RWPE2 (cell line): ENCODE measurements at regions not wholly inside any gene's neighbourhood (a gene's known extent, or its start where the extent isn't known, plus 50 kb on each side); places are given as distances from the start of the nearest gene placed in this dataset.
"Not testable (repeated sequence)": the region's sequence is repeated elsewhere in the genome, so short reads cannot be mapped to it uniquely, and the experiment has no call there.

ENCODE experiments used
- ATAC-seq: fragments of 200-7000 bp; cut with Tn5 transposase; 3 replicates; pipeline ENCODE4 v1.9.1; 2021; ENCODE audit warnings: low read depth
- DNase-seq: peaks from one replicate; pipeline ENCODE4 v3.0.0-alpha.2; 2020; ENCODE audit warnings: low spot score
- H3K27ac ChIP-seq: fragments of 450-650 bp; 2 replicates; pipeline ENCODE4 v1.5.1; 2017; ENCODE audit warnings: mild to moderate bottlenecking; ENCODE audit not compliant: poor library complexity, severe bottlenecking
- H3K27me3 ChIP-seq: fragments of 250-450 bp; sonication (Bioruptor Pico); 2 replicates; pipeline ENCODE4 v1.5.1; 2021; ENCODE audit warnings: mild to moderate bottlenecking, moderate library complexity; ENCODE audit not compliant: insufficient read depth, poor library complexity, severe bottlenecking
- H3K36me3 ChIP-seq: fragments of 250-450 bp; sonication (Bioruptor Pico); 2 replicates; pipeline ENCODE4 v1.5.1; 2020; ENCODE audit warnings: low read depth, mild to moderate bottlenecking, moderate library complexity
- H3K4me1 ChIP-seq: fragments of 250-450 bp; sonication (Bioruptor Pico); 2 replicates; pipeline ENCODE4 v1.5.1; 2021; ENCODE audit warnings: mild to moderate bottlenecking, moderate library complexity; ENCODE audit not compliant: insufficient read depth, poor library complexity, severe bottlenecking
- H3K4me3 ChIP-seq: fragments of 250-450 bp; sonication (Bioruptor Pico); 2 replicates; pipeline ENCODE4 v1.5.1; 2021; ENCODE audit warnings: mild to moderate bottlenecking, moderate library complexity; ENCODE audit not compliant: severe bottlenecking
- H3K9me3 ChIP-seq: fragments of 250-450 bp; sonication (Bioruptor Pico); 2 replicates; pipeline ENCODE4 v1.5.1; 2021; ENCODE audit warnings: mild to moderate bottlenecking, moderate library complexity; ENCODE audit not compliant: severe bottlenecking
- TF ChIP-seq, protein P1 (sequence below): fragments of 450-650 bp; IDR thresholded peaks from one replicate; pipeline ENCODE4 v1.5.1; 2017; ENCODE audit warnings: mild to moderate bottlenecking, moderate library complexity; ENCODE audit not compliant: poor library complexity, severe bottlenecking

DNA sequence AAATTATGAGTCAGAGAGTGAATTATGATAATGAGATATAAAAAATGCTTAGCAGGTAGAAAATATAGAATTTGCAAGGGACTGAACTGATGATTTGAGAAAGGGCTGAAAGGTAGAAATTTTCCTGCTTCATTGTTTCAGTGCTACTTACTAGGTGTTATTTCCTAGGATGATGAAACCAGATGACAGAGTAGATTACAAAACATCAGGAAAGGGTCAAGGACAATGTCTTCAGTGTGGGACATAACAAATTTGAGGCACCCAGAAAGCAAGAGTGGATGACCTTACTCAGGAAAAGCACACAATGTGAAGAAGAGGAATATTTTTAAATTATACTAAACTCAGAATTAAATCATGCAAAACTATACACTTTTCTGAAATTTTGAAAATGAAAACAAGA, 102.1 kb downstream of the SHCBP1 start:
- DNase-seq (no peak), ATAC-seq (no peak)
- Histone ChIP-seq H3K9me3 (no peaks in the 10 kb centered on the region), H3K36me3 (no peaks in the 10 kb centered on the region), H3K4me3 (no peak overlapping the region), H3K4me1 (no peaks in the 10 kb centered on the region), H3K27ac (no peak overlapping the region), H3K27me3 (no peaks in the 10 kb centered on the region)
- TF ChIP-seq, protein P1, sequence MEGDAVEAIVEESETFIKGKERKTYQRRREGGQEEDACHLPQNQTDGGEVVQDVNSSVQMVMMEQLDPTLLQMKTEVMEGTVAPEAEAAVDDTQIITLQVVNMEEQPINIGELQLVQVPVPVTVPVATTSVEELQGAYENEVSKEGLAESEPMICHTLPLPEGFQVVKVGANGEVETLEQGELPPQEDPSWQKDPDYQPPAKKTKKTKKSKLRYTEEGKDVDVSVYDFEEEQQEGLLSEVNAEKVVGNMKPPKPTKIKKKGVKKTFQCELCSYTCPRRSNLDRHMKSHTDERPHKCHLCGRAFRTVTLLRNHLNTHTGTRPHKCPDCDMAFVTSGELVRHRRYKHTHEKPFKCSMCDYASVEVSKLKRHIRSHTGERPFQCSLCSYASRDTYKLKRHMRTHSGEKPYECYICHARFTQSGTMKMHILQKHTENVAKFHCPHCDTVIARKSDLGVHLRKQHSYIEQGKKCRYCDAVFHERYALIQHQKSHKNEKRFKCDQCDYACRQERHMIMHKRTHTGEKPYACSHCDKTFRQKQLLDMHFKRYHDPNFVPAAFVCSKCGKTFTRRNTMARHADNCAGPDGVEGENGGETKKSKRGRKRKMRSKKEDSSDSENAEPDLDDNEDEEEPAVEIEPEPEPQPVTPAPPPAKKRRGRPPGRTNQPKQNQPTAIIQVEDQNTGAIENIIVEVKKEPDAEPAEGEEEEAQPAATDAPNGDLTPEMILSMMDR = no peak

DNA sequence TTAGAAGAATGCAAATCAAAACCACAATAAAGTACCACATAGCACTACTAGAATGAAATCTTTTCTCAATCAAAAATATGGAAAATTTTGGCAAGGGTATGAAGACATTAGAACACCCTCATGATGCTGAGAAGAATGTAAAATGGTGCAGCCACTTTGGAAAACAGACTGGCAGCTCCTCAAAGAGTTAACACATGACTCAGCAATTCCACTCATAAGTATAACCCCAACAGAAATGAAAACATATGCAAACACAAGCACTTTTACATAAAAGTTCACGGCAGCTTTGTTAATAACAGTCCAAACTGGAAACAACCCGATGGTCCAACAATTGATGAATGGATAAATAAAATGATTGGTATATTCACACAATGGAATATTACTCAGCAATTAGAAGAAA, 124.5 kb downstream of the SHCBP1 start:
- H3K36me3 ChIP-seq = no peaks in the 10 kb centered on the region
- ATAC-seq = no peak
- no peaks in the 10 kb centered on the region for H3K4me1 ChIP-seq
- no peak overlapping the region for H3K27ac ChIP-seq
- H3K9me3 ChIP-seq = no peaks in the 10 kb centered on the region
- no peaks in the 10 kb centered on the region for H3K27me3 ChIP-seq
- TF ChIP-seq, protein P1 = no peak
- no peak for DNase-seq
- no peak overlapping the region for H3K4me3 ChIP-seq

DNA sequence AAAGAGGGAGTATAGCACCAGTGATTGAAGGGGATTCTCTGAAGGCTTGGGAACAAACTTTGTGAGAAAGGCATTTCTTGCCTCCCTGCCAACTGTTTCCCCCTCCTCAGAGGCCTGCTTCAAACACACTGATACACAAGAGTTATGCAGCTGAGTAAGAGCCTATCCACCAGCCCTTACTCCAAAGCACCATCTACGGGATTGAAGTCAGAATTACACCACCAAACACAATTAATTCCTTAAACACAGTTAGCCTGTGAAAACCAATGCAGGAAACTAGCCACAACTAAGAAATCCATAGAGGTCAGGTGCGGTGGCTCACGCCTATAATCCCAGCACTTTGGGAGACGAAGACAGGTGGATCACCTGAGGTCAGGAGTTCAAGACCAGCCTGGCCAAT, 138.3 kb downstream of the SHCBP1 start:
- DNase-seq = no peak
- H3K4me3 ChIP-seq = no peak overlapping the region

DNA sequence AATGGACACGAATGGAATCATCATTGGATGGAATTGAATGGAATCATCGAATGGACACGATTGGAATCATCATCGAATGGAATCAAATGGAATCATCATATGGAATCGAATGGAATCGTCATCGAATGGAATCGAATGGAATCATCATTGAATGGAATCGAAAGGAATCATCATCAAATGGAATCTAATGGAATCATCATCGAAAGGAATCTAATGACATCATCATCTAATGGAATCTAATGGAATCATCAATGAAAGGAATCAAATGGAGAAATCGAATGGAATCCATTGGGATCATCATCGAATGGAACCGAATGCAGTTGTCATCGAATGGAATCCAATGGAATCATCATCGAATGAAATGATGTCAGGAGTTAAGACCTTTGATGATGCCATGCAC, 154.9 kb downstream of the SHCBP1 start:
- peaks cover 9% of the 10 kb centered on the region for H3K9me3 ChIP-seq
- no peak overlapping the region for H3K4me3 ChIP-seq
- TF ChIP-seq, protein P1 = no peak
- no peaks in the 10 kb centered on the region for H3K27me3 ChIP-seq
- no peak for ATAC-seq
- H3K4me1 ChIP-seq = no peaks in the 10 kb centered on the region
- no peaks in the 10 kb centered on the region for H3K36me3 ChIP-seq
- DNase-seq = no peak
- H3K27ac ChIP-seq = no peak overlapping the region

More for the DNA sequence above, 138.3 kb downstream of the SHCBP1 start:
- Histone ChIP-seq H3K36me3 (no peaks in the 10 kb centered on the region), H3K4me1 (no peaks in the 10 kb centered on the region), H3K27me3 (peaks cover 4% of the 10 kb centered on the region), H3K9me3 (peaks cover 6% of the 10 kb centered on the region), H3K27ac (no peak overlapping the region)
- ATAC-seq = no peak
- TF ChIP-seq, protein P1 = no peak

- not testable (repeated sequence) for H3K36me3 ChIP-seq, ATAC-seq, H3K27ac ChIP-seq, H3K4me3 ChIP-seq, H3K9me3 ChIP-seq, H3K4me1 ChIP-seq, H3K27me3 ChIP-seq, DNase-seq
These were observed 166.4 kb downstream of the SHCBP1 start for GRCh38 chr16:46454801-46455200.
